Gastrocnemius medialis (tissue), 4 donors: ENCODE measurements at regions not wholly inside any gene's neighbourhood (a gene's known extent, or its start where the extent isn't known, plus 50 kb on each side); places are given as distances from the start of the nearest gene placed in this dataset.

ENCODE experiments used
- POLR2A ChIP-seq, 2 donors: fragments of 450-650 bp; IDR thresholded peaks; one replicate each; pipeline ENCODE4 v1.6.1; 2017; ENCODE audit warnings: antibody characterized with exemption in 2 of 2, mild to moderate bottlenecking in 2 of 2, moderate library complexity in 2 of 2
- TF ChIP-seq, protein P1 (sequence below), 5 experiments: fragments of 450-650 bp in 3 of 5; fragments of 200-600 bp in 2 of 5; sonication (generic) in 2 of 5; IDR thresholded peaks in 4 of 5; conservative IDR thresholded peaks in 1 of 5; 1 replicate in 4 of 5; 2 replicates in 1 of 5; pipeline ENCODE4 v1.5.1; 2016 to 2019; ENCODE audit warnings: antibody characterized with exemption in 5 of 5, mild to moderate bottlenecking in 3 of 5, moderate library complexity in 3 of 5

DNA sequence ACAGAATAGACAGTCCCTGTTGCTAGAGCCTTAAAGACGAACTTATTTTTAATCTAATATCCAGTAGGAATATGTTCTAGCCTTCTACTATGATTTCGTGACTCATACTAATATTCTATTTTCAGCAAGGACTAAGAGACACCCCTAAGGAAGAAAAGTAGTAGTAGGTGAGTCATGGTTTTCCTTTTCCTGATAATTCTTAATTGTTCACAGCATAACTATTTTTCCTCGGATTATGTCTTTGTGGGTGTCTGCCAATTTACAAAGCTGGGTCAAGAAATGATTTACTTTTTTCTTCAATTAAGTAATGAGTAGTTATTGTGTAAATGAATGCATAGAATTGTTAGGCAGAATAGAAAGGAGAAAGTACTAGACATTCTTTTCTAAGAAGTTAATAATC, 292.2 kb downstream of the TOX3 start:
- TF ChIP-seq, protein P1, sequence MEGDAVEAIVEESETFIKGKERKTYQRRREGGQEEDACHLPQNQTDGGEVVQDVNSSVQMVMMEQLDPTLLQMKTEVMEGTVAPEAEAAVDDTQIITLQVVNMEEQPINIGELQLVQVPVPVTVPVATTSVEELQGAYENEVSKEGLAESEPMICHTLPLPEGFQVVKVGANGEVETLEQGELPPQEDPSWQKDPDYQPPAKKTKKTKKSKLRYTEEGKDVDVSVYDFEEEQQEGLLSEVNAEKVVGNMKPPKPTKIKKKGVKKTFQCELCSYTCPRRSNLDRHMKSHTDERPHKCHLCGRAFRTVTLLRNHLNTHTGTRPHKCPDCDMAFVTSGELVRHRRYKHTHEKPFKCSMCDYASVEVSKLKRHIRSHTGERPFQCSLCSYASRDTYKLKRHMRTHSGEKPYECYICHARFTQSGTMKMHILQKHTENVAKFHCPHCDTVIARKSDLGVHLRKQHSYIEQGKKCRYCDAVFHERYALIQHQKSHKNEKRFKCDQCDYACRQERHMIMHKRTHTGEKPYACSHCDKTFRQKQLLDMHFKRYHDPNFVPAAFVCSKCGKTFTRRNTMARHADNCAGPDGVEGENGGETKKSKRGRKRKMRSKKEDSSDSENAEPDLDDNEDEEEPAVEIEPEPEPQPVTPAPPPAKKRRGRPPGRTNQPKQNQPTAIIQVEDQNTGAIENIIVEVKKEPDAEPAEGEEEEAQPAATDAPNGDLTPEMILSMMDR (IDR thresholded peaks at IDR 0.05 in 4 of 5, conservative IDR thresholded peaks at IDR 0.05 in 1 of 5), result no peak
- TF ChIP-seq POLR2A (IDR thresholded peaks at IDR 0.05), result no peak
